Sigmoid colon (tissue), 6 donors: ENCODE measurements at regions not wholly inside any gene's neighbourhood (a gene's known extent, or its start where the extent isn't known, plus 50 kb on each side); places are given as distances from the start of the nearest gene placed in this dataset.

Experiments
- DNase-seq: peaks from one replicate; pipeline ENCODE4 v3.0.0-alpha.2; 2019
- H3K27ac ChIP-seq, 4 donors: fragments of 200-600 bp; sonication (generic); one replicate each; pipeline ENCODE4 v1.5.1; 2016 to 2019; ENCODE audit warnings: mild to moderate bottlenecking in 1 of 4
- H3K27me3 ChIP-seq, 3 donors: fragments of 200-600 bp; sonication (generic); one replicate each; pipeline ENCODE4 v1.5.1; 2019; ENCODE audit warnings: mild to moderate bottlenecking in 1 of 3
- H3K36me3 ChIP-seq, 4 donors: fragments of 200-600 bp; sonication (generic); one replicate each; pipeline ENCODE4 v1.5.1; 2016 to 2019
- H3K4me1 ChIP-seq, 4 donors: fragments of 200-600 bp; sonication (generic); one replicate each; pipeline ENCODE4 v1.5.1; 2017 to 2019
- H3K4me3 ChIP-seq, 4 donors: fragments of 200-600 bp; sonication (generic); one replicate each; pipeline ENCODE4 v1.5.1; 2017 to 2019; ENCODE audit warnings: mild to moderate bottlenecking in 2 of 4, moderate library complexity in 1 of 4
- H3K9me3 ChIP-seq, 4 donors: fragments of 200-600 bp in 3 of 4; sonication (generic) in 3 of 4; one replicate each; pipeline versions ENCODE4 v1.5.1 to v1.6.1; 2013 to 2019
- EP300 ChIP-seq, 4 donors: sonication (generic); formaldehyde crosslinking; IDR thresholded peaks; one replicate each; pipeline ENCODE4 v1.6.1; 2017; ENCODE audit warnings: antibody characterized with exemption in 4 of 4
- POLR2A ChIP-seq, 2 donors: fragments of 450-650 bp; IDR thresholded peaks; one replicate each; pipeline ENCODE4 v1.6.1; 2016; ENCODE audit warnings: antibody characterized with exemption in 2 of 2, mild to moderate bottlenecking in 2 of 2, moderate library complexity in 2 of 2
- POLR2AphosphoS5 ChIP-seq, 4 donors: sonication (generic); formaldehyde crosslinking; IDR thresholded peaks; one replicate each; pipeline ENCODE4 v1.6.1; 2017; ENCODE audit warnings: antibody characterized with exemption in 4 of 4
- WGBS, 2 donors: extraction: QIAGEN DNeasy Blood & Tissue Kit; methylation state at CpG; one replicate each; pipeline ENCODE4 v1.1.7; 2013; 5-methylcytosine and 5-hydroxymethylcytosine counted together
- intact Hi-C: fragments of 100-400 bp; cut with DNase I; formaldehyde crosslinking; loops from one replicate; pipeline ENCODE4 v1.15.1; 2023
- TF ChIP-seq, protein P1 (sequence below), 4 experiments: fragments of 450-650 bp in 3 of 4; fragments of 200-600 bp in 1 of 4; IDR thresholded peaks; one replicate each; pipeline ENCODE4 v1.5.1; 2016 to 2019; ENCODE audit warnings: antibody characterized with exemption in 4 of 4, mild to moderate bottlenecking in 3 of 4, moderate library complexity in 2 of 4
- donor health status: healthy with polysubstance abuse.
- donor health status: healthy.

DNA sequence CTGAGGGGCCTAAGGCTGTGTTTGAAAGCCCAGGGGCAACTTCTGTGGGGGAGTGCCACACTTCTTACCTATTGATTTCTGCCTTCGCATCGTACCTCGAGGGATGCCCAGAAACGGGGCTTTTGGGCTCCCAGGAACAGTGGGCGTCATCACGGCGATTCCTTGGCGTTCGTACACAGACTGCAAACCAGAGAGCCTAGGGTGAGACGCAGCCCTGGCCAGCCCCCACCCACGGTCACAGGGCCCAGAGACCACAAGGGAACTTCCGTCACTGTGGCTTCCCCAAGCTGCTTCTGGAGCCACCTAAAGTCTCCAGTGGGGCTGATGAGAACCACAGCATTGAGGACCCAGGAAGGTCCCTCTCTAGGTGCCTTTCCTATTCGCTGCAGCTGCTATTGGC is 91.9 kb downstream of the CTTN start:
- Histone ChIP-seq H3K27me3 (no peaks in the 10 kb centered on the region), H3K27ac (no peak overlapping the region), H3K36me3 (peaks cover 0 to 10% (median 0%) of the 10 kb centered on the region in 4 donors), H3K9me3 (peaks cover 0 to 3% (median 0%) of the 10 kb centered on the region in 4 donors), H3K4me3 (no peak overlapping the region), H3K4me1 (no peaks in the 10 kb centered on the region)
- intact Hi-C loops = no loop called here
- DNase-seq = peak; percentile 40
- TF ChIP-seq, protein P1, sequence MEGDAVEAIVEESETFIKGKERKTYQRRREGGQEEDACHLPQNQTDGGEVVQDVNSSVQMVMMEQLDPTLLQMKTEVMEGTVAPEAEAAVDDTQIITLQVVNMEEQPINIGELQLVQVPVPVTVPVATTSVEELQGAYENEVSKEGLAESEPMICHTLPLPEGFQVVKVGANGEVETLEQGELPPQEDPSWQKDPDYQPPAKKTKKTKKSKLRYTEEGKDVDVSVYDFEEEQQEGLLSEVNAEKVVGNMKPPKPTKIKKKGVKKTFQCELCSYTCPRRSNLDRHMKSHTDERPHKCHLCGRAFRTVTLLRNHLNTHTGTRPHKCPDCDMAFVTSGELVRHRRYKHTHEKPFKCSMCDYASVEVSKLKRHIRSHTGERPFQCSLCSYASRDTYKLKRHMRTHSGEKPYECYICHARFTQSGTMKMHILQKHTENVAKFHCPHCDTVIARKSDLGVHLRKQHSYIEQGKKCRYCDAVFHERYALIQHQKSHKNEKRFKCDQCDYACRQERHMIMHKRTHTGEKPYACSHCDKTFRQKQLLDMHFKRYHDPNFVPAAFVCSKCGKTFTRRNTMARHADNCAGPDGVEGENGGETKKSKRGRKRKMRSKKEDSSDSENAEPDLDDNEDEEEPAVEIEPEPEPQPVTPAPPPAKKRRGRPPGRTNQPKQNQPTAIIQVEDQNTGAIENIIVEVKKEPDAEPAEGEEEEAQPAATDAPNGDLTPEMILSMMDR (IDR thresholded peaks at IDR 0.05) = no peak
- TF ChIP-seq EP300 (IDR thresholded peaks at IDR 0.05) (no peak), POLR2AphosphoS5 (IDR thresholded peaks at IDR 0.05) (no peak), POLR2A (IDR thresholded peaks at IDR 0.05) (no peak)
- WGBS, 2 donors = 88 to 94% methylated on average over 13 of the region's 13 CpGs

DNA sequence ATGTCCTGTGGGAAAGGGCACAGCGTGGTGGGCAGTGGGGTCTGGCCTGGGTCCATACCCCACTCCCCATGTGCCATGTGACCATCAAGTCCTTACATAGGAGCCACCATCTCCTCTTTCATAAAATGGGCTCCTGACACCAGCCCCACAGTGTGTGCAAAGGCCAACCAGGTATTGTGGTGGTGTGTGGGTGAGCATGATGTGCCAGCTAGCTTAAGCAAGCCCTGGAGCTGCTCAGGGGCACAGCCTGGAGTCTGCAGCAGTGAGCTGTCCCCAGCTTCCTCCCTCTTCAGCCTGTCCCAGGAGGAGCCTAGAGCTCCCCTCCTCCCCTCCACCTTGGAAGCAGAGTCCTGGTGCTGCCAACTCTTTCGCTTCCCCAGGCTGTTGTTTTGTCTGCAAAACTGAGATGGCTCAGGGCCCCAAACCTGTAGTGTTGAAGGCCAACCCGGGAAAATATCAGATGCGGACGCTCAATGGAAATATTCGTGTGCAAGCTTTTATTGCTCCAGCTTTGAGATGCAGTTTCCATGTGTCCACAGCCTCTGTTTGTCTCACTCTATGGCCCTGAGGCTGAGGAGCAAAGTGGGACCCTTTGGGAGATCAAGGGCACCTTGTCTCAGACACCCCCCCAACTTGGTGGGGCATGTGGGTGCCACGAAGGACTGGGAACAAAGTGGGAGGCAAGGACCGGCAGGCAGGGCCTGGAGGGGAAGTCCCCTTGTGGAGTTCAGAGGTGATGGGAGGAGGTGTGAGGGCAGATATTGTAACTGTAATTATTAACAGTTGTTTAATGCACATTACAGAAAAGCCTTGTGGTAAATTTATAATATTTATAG is 92.6 kb downstream of the CTTN start:
- peaks cover 0 to 3% (median 0%) of the 10 kb centered on the region in 4 donors for H3K9me3 ChIP-seq
- intact Hi-C loops = no loop called here
- 81 to 84% methylated on average over 8 of the region's 8 CpGs for WGBS, 2 donors
- H3K27ac ChIP-seq = no peak overlapping the region
- H3K27me3 ChIP-seq = no peaks in the 10 kb centered on the region
- H3K4me3 ChIP-seq = no peak overlapping the region
- H3K36me3 ChIP-seq = peaks cover 0 to 6% (median 0%) of the 10 kb centered on the region in 4 donors
- no peaks in the 10 kb centered on the region for H3K4me1 ChIP-seq
- no peak for TF ChIP-seq POLR2A (IDR thresholded peaks at IDR 0.05)
- no peak for TF ChIP-seq POLR2AphosphoS5 (IDR thresholded peaks at IDR 0.05)
- TF ChIP-seq, protein P1 (IDR thresholded peaks at IDR 0.05) = no peak
- TF ChIP-seq EP300 (IDR thresholded peaks at IDR 0.05) = no peak
- DNase-seq = peak; percentile 48

DNA sequence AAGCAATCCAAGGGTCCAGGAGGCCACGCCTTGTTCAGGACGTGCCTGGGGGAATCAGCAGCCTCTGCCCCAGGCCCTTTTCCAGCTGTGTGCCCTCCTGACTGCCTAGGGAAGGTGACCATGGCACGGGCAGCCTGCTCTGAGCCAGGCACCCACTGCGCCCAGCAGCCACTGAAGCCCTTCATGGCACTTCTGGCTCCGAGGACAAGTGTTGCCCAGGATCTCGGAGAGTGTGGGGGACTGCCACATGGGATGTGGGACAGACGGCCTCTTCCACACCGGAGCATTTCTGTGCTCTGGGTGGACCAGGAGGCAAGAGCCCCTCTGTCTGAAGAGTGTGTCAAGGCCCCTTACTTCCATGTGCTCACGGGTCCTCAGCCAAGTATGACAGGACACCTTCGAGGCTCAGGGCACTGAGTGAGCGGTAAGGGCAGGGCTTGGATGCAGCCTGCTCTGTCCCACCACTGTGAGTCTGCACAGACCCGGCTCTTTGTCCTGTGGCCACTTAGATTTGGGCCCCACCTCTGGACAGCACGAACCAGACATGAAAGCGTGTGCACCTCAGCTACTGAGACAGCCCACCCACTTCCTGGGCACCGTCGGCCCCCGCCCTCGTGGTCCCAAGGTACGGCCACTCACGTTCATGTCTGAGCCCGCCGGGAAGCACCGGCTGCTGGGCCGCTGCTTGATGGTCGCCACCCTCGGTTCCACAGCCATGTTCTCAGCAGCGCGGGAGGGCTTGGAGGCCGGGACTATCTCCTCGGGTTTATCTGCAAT is 93.6 kb downstream of the CTTN start:
- Histone ChIP-seq H3K4me3 (no peak overlapping the region), H3K36me3 (peaks cover 0 to under 1% (median 0%) of the 10 kb centered on the region in 4 donors), H3K4me1 (no peaks in the 10 kb centered on the region), H3K9me3 (peaks cover 0 to 3% (median 0%) of the 10 kb centered on the region in 4 donors), H3K27ac (no peak overlapping the region), H3K27me3 (no peaks in the 10 kb centered on the region)
- TF ChIP-seq, protein P1 (IDR thresholded peaks at IDR 0.05) = no peak
- TF ChIP-seq POLR2AphosphoS5 (IDR thresholded peaks at IDR 0.05) = no peak
- no peak for TF ChIP-seq POLR2A (IDR thresholded peaks at IDR 0.05)
- TF ChIP-seq EP300 (IDR thresholded peaks at IDR 0.05) = no peak
- intact Hi-C loops = no loop called here
- 95 to 97% methylated on average over 30 of the region's 30 CpGs for WGBS, 2 donors
- DNase-seq = peak; percentile 44

DNA sequence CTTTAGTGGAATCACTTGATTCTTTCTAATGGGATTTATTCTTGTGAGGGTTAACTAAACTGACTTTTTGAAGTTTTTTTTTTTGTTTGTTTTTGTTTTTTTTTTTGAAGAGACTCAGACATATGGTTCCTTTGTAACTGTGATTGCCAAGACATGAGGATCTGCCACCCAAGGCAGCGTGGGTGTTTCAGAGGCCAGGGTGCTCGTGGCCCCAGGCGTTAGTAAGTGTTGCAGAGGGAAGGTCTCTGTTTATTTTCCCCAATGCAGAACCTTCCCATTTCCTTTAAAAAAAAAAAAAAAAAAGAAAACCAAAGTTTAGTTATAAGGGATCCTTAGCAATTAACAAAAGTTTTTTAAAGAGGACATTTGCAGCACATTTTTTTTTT is 94.8 kb downstream of the CTTN start:
- Histone ChIP-seq H3K4me1 (no peaks in the 10 kb centered on the region), H3K27ac (no peak overlapping the region), H3K36me3 (no peaks in the 10 kb centered on the region), H3K9me3 (peaks cover 0 to 3% (median 0%) of the 10 kb centered on the region in 4 donors), H3K27me3 (no peaks in the 10 kb centered on the region), H3K4me3 (no peak overlapping the region)
- TF ChIP-seq, protein P1 (IDR thresholded peaks at IDR 0.05) = no peak
- TF ChIP-seq POLR2A (IDR thresholded peaks at IDR 0.05) (no peak), EP300 (IDR thresholded peaks at IDR 0.05) (no peak)
- 78 to 82% methylated on average over 3 of the region's 3 CpGs for WGBS, 2 donors
- intact Hi-C loops = no loop called here
- DNase-seq = peak; percentile 26
